ENCODE measurements at regions not wholly inside any gene's neighbourhood (a gene's known extent, or its start where the extent isn't known, plus 50 kb on each side); places are given as distances from the start of the nearest gene placed in this dataset.

- TF ChIP-seq CTCF (IDR thresholded peaks at IDR 0.05): no peak
- no peak for TF ChIP-seq POLR2A (IDR thresholded peaks at IDR 0.05)
Observed at GRCh38 chr18:44047585-44047984, 633.1 kb upstream of the SETBP1 start.
